GM21825 (cell line): ENCODE measurements at regions not wholly inside any gene's neighbourhood (a gene's known extent, or its start where the extent isn't known, plus 50 kb on each side); places are given as distances from the start of the nearest gene placed in this dataset.

Experiments
- ATAC-seq: cut with Tn5 transposase; IDR thresholded peaks from one replicate; pipeline ENCODE4 v1.9.1; 2021; ENCODE audit warnings: mild to moderate bottlenecking, moderate library complexity; ENCODE audit not compliant: unreplicated experiment

DNA sequence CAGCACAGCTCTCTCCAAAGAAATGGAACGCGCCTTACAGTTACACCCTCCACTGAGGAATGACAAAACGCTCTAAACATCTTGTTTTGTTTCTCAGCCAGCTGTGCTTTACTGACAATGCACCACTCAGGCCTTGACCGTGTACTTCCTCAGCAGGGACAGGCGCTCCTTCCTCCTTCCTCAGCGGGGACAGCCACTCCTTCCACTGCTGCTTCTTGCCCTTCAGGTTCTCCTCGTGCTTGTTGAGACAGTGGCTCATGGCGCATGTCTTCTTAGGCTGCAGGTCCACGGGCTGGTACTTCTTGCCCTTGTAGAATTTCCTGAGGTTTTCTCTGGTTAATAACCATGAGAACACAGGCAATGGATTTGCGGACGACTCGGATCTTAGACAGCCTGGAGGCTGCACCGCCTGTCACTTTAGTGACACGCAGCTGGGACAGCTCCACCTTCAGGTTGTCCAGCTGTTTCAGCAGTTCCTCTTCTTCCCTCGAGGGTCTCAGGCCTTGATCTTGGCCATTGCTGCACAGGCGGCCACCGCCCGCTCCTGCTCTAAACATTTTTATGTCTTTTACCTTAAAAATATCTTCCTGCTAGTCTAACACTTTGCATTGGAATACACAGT lies 613.8 kb downstream of the BRD1 start:
- ATAC-seq = no peak

DNA sequence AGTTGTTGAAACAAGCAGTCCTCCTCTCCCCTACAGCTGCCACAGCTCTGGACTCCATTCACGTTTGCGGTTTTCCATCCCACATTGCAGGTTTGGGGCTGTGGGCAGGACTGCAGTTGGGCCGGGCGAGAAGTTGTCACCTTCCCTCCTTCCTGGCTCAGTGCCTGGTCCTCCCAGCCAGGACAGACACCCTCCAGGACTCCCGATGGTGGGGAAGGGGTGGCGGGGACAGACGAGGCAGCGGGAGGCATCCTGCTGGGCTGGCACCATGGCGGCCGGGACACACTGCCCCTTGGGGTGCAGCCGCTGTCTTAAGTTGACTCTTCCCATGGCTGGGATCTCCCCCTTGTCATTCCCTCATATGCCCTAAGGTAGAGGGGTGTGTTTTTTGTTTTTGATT lies 615.2 kb downstream of the BRD1 start:
- no peak for ATAC-seq

DNA sequence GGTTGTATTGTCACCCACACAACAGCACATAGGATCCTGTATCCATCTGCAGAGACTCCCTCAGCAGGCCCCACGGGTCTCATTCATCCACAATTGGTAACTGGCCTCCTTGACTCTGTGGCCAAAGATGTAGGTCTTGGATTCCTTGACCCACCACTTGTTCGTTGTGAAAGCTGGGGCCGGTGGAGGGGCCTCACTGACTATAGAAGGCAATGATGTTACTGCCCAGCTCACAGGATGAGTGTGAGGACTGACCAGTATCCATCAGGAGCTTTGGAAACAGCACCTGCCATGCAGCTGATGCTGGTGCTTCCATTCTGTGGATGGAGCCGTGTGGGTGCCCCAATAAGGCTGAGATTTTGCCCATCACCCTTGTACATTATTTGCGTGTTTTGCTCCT lies 615.7 kb downstream of the BRD1 start:
- no peak for ATAC-seq

DNA sequence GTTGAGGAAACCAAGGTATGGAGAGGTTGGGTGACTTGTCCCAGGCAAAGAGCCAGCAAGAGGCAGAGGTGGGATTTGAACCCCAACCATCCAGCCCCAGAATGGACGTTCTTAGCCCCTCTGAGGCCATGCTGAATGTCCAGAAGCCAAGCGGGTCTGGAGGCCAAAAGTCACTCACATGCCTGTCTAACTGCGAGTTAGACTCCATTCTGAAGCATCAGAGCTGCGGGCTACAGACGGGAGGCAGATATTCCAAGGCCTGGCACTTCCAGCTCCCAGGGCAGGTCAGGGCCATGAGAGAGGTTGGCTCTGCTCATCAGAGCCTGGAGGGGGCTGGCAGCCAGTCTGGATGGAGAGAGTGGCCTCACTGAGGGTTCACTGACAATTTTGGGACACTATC lies 616.5 kb downstream of the BRD1 start:
- ATAC-seq = no peak

DNA sequence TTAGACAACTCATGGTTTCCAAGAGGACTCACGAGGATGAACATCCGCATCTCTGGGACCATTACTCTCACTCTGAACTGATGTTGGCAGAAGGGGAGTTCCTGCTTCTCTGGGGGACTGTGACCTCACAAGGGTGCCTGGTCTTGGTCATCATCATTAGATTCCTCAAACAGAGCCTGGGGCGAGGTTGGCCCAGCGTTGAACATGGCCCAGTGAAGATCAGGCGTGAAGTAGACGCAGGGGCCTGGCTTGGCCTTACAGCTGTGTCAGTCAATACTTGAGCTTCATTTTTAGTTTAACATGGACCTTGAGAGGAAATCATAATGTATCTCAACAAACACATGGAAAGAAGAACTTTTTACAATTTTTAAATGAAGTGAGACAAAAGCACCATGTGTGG lies 617.1 kb downstream of the BRD1 start:
- ATAC-seq = no peak

DNA sequence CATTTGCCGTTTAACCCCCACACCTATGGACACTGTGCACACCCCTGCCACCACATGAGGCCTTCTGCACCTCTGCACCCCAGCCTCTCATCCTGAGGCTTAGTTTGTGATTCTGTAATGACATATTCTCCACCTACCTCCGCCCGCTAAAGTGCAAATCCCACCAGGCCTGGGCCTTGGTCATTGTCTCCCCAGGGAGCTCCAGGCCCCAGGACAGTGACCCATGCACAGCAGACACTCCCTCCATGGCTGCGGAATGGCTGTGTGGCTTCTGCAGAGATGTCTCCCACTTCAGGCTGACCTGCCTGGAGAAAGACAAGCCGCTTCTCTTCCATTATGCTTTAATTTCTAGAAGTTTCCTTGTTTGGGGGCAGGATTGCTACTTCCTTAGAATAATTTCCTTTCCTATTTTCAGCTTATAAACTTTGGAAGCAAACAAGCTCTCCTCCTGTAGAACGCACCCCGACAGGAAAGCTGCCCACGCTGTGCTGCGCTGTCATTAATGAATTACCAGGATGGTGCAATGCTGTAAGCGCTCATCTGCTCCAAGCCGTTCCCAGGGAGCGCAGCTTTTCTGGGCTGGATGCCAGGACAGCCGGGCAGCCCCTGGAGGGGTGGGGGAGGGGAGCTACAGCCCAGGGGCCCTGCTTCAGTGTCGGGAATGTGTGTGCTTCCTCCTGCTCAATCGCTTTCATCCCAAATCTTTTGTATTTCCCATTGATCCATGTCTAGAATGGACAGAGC lies 618.0 kb downstream of the BRD1 start:
- ATAC-seq = no peak

DNA sequence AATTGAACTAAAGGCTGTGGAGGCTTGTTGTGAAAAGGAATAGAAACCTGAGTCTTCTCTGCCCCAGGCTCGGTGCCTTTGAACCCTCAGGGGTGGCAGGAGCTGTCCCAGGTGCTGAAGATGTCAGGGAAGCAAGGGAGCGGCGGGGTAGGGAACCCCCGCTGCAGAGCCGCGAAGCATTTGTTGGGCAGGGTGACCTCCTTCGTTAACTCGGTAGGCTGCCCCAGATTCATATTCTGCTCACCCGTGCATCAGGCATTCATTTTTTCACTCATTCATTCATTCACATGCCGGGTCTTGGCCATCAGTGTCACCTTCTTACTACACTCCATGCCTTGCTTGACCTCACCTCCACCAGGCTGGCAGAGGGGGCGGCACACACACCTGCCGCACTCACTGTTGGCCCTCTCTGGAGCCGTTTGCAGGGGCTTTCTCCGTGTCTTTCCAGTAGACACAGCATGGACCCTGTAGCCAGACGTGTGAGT lies 618.9 kb downstream of the BRD1 start:
- ATAC-seq = no peak

DNA sequence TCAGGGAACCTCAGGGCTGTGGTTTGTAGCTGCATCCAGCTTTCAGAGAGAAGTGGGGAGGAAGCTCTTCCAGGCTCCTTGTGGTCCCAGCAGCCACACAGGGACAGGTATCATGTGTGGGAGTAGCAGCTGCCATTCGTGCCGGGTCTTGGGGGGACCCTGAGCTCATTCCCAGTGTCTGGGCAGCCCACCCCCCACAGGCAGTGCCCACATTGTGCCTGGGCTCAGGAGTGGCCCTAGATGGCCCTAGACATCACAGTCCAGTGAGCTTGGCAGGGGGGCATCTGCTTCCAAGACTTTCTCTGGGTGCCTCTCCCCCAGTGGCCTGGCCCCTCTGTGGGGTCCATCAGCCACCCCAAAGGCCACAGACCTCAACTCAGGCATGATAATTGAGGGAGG lies 619.7 kb downstream of the BRD1 start:
- ATAC-seq = no peak

DNA sequence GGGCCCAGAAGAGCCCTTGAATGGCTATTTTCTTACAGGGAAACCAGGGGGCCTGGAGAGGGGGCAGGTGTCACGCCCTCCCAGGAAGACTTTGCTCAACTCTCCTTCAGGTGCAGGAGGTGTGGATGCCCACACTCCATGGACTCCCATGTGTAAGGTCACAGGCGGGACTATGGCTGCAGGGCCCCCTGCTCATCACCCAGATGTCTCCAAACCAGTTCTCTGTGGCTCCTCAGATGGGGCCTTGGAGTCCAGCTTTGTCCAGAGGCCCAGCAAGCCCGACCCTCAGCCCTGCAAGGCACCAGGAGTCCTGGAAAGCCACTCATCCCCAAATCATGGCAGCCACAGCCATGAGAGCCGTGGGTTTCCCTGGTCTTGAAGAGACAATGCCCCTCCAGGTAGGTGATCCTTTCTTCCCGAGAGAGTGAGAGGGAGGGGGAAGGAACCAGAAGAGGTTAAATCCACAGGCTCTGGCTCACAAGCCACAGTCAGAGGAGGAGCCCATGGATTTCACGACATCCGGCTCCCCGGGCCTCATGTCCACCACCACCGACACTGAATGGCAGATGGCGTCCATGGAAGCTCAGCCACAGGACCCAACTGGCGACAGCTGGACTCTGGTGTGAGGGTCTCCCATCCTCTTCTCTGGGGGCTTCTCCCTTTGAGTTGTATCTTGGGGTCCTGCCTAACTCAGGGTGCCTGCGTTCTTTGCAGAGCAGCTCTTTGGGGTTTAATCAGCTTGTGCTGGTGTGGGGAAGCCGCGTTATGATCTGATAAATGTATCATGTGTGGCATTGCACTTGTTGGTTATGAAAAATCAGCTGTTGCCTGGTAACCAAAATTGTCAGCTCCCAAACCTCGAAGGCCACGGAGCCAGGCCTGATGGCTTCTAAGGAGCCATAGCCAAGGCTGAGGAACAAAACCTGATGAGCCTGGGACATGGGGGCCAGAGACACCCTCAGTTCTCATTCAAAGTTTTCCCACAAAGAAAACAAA lies 620.4 kb downstream of the BRD1 start:
- ATAC-seq = no peak

DNA sequence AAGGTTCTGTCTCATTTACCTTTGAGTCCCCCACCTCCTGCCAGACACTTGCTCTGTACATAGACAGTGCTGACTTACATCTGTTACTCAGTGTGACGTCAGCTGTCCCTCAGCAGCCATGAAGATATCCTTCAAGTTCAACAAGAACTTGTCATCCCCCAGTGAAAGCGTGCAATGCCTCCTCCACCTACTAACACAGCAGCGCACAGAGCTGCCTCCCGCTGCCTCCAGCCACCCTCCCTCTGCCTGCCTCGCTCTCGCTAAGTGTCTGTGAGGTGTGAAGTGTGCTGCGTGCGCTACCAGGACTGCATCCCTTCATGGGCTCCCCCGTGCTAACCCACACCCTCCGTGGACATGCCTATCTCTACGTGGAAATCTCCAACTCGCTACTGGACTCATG lies 621.4 kb downstream of the BRD1 start:
- no peak for ATAC-seq

DNA sequence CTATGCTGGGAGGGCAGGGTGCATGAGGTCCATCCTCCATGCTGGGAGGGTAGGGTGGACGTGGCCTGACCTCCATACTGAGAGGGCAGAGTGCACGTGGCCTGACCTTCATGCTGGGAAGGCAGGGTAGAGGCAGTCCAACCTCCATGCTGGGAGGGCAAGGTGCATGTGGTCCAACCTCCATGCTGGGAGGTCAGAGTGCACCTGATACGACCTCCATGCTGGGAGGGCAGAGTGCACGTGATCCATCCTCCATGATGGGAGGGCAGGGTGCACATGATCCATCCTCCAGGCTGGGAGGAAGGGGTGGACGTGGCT lies 622.2 kb downstream of the BRD1 start:
- ATAC-seq = no peak

DNA sequence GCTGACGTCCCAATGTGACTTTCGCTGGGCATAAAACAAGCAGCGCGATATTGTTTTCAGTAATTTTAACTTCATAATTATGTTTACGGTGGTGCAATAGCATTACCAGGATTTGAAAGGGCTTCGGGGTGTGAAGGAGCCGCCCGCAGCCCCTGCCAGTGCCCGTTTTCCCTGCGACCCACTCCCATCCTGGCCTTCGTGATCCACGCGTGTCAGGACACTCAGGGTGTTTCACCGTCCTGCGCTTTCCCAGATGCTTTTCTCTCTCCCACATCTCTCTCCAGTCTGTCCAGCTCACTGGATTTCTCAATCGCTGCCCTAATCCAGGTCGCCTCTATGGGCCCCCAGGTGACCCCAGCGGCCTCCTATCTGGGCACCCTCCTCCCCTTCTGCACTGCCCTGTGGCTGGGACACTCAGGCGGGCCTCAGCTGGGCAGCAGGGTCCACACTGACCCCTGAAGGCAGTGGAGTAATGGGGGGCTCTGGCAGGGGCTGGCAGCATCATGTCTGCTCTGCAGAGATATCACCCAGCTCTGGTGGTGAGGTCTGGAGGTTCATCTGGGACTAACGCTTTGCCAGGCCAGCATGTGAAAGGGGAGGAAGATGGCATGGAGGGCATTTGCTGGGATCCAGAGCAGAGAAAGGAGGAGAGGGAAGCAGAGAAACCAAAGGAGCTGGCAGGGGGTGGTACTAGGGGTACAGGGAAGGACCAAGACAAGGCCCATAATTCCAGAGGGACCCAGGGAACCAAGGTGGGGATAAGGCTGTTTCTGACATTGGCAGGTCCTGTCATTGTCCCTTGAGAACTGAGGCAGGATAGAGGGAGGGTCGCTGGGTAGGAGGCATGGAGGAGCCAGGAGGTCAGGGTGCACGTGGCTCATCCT lies 622.8 kb downstream of the BRD1 start:
- no peak for ATAC-seq

DNA sequence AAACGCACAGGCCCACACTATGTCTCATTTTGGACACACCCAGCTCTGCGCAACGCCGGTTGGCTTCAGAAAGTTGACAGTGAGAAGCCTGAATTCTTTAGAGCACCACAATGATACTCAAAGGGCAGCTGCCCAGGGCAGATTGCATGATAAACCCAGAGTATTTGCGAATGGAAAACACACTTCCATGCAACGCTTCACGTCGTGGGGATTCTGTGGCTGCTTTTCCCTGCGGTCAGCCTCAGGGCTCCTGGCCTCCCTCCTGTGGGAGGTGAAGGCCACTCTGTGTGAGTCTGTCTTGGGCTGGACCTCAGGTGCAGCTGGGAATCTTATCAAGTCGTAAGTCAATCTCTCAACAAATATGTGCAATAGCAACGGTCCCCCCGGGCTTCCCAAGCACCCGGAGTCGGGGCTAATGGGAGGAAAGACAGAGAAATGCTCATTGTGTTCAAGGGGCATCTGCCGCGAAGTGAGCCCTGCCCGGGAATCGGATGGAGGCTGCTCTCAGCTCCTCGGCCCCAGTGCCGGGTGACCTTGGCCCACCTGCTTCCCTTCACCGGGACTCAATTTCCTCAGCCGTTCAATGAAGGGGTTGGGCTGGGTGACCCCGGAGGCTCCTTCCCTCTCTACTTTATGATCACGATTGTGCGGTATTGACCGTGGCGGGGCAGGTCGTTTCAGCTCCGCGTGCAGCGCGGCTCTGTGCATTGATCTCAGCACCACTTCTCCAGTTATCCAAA lies 623.6 kb downstream of the BRD1 start:
- ATAC-seq = no peak

DNA sequence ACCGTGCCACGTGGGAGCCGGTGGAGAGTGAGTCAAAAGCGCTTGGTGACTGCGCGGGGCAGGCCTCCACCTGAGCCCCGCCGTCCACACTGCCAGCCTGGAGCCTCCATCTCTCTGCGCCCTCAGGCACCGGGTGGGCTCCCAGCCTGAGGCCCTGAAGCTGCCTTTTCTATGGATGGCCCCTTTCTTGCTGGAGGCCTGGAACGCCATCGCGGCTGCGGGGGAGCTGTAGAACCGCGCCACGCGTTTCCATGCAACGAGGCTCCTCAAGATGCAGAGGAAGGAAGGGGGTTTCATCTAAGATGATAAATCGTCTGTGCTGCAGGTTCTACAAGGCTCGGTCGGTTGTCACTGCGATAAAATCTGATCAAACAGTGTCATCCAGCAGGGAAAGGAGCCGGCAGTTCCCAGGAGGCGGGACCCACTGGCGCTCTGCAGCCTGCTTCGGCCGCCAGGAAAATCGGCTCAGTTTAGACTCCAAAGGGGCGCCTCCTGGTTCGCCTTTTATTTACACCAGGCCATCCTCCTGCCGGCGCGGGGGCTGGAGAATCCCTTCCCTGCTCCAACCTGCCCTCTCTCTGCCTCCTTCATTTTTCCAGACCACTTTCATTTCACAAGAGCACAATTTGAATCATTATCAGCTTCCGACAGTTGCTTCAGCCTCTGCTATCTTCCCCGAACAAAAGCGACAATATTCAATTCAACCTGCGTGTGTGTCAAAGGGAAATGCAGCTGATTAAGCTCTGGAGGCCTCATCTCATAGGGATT lies 624.4 kb downstream of the BRD1 start:
- no peak for ATAC-seq

DNA sequence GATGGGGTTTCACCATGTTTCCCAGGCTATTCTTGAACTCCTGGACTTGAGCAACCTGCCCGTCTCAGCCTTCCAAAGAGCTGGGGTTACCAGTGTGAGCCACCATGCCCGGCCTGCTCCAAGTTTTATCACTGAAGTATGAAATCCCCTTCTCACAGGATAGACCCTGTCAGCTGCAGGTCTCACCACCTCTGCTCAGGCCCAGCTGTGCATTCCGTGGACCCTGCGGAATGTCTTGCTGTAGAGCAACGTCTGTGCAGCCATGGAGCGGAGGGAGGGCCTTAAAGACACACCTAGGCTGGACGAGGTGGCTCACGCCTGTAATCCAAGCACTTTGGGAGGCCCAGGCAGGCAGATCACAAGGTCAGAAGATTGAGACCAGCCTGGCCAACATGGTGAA lies 625.4 kb downstream of the BRD1 start:
- ATAC-seq = no peak

DNA sequence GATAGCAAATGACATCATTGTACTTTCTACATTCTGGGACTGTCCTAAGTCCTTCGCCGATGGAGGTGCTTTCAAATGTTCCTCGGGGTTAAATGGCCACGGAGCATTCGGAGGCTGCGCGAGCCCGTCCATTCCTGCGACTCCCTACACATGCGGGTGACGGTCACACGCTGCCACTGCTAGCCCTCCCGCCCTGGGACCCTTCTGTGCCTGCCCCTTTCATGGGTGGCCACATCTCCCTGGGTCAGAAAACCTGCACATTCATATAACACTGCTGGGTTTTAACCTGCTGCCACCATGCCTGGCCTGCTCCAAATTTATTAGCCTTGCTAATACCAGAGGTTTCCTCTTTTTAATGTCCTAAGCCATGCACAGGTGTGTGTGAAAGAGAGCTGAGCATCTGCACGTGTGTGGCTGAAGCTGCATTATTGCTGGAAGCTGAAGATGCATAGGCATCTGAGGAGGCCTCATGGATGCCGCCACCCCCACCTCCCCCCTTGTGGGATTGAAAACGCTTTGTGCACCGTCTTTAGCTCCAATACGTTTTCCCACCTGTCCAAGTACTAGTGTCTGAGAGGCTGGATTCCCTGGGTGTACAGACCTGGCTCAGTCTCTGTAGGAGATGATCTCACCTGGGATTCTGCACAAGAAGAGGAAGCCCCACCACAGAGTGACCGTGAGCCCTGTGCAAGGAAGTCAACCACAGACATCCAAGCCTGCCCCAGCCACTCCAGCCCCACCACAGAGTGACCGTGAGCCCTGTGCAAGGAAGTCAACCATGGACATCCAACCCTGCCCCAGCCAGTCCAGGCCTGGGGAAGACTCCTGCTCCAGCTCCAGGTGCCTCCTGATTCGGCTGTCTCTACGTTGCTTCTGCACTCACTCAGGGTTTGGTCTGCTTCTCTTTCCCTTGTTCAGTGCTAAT lies 626.4 kb downstream of the BRD1 start:
- no peak for ATAC-seq

DNA sequence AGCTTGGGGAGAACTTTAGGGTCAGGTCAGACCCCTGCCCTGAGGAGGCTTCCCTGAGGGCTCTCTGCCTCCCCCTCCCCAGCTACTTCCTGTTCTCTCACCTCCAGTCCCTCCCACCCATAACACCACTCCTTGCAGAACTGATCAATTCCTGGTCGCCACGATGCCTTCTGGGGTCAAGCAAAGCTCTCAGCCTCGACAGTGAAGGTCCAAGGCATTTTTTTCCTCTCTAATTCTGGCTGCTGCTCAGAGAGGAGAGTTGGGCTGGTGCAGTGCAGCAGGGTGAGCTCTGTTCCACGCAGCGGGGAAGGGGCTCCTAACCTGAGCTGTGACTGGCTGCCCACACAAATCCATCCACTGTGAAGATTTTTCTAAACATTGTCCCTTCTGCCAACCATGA lies 628.4 kb downstream of the BRD1 start:
- ATAC-seq = no peak

DNA sequence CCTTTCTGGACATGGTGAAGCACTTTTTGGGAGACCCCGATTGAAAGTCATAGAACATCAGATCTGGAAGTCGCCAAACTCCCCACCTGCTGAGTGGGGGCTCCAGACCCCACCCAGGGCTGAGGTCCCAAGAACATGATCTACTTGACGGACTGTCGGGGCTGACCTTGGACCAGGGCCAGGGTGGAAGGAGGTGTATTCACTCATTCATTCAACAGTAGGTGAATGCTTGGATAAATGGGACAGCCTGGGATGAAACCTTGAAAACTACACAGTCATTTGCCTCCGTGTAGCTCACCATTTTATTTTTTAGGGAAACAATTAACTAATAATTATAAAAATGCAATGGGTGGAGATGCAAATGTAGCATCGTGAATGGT lies 629.0 kb downstream of the BRD1 start:
- ATAC-seq = no peak
